HepG2 (cell line): ENCODE measurements at regions not wholly inside any gene's neighbourhood (a gene's known extent, or its start where the extent isn't known, plus 50 kb on each side); places are given as distances from the start of the nearest gene placed in this dataset.
A peak's percentile ranks its signal among the peaks of the same experiment; 100 is the strongest.

ENCODE experiments used
- AKAP8 ChIP-seq: sonication (generic); formaldehyde crosslinking; IDR thresholded peaks from 2 replicates; pipeline ENCODE4 v1.5.1; 2020; ENCODE audit warnings: mild to moderate bottlenecking, missing genetic modification reagents
- BRF2 ChIP-seq: sonication (generic); formaldehyde crosslinking; IDR thresholded peaks from 2 replicates; pipeline ENCODE4 v1.8.1; 2022; ENCODE audit warnings: mild to moderate bottlenecking, missing genetic modification reagents
- CC2D1A ChIP-seq: sonication (generic); formaldehyde crosslinking; IDR thresholded peaks from 2 replicates; pipeline ENCODE4 v1.8.1; 2023; ENCODE audit warnings: mild to moderate bottlenecking, missing genetic modification reagents
- DMTF1 ChIP-seq: sonication (generic); formaldehyde crosslinking; IDR thresholded peaks from 2 replicates; pipeline ENCODE4 v1.4.0; 2020; ENCODE audit warnings: mild to moderate bottlenecking, missing genetic modification reagents
- FOSL1 ChIP-seq: sonication (generic); formaldehyde crosslinking; IDR thresholded peaks from 2 replicates; pipeline ENCODE4 v1.9.0; 2021; ENCODE audit warnings: missing genetic modification reagents, borderline replicate concordance
- FOXA1 ChIP-seq, 2 experiments: fragments of 450-650 bp in 1 of 2; sonication (generic) in 1 of 2; formaldehyde crosslinking in 1 of 2; IDR thresholded peaks; 2 replicates each; pipeline versions ENCODE4 v1.4.0 to v1.6.1; 2016 to 2020; ENCODE audit warnings: missing genetic modification reagents in 1 of 2
- FOXP1 ChIP-seq, 2 experiments: fragments of 450-650 bp in 1 of 2; IDR thresholded peaks; 2 replicates each; pipeline ENCODE4 v1.6.1; 2017 to 2018; ENCODE audit warnings: antibody characterized with exemption in 1 of 2
- HOXA3 ChIP-seq: sonication (generic); formaldehyde crosslinking; IDR thresholded peaks from 2 replicates; pipeline ENCODE4 v1.5.0; 2020; ENCODE audit warnings: missing genetic modification reagents
- LRRFIP1 ChIP-seq: sonication (generic); formaldehyde crosslinking; conservative IDR thresholded peaks from 2 replicates; pipeline ENCODE4 v1.4.0; 2020; ENCODE audit warnings: missing genetic modification reagents
- MXD1 ChIP-seq: sonication (generic); formaldehyde crosslinking; IDR thresholded peaks from 2 replicates; pipeline ENCODE4 v1.4.0; 2020; ENCODE audit warnings: mild to moderate bottlenecking, missing genetic modification reagents
- PAXIP1 ChIP-seq: sonication (generic); formaldehyde crosslinking; conservative IDR thresholded peaks from 2 replicates; pipeline ENCODE4 v1.4.0; 2020; ENCODE audit warnings: mild to moderate bottlenecking, missing genetic modification reagents, moderate library complexity
- RARG ChIP-seq: sonication (generic); formaldehyde crosslinking; IDR thresholded peaks from 2 replicates; pipeline ENCODE4 v1.4.0; 2020; ENCODE audit warnings: low read depth, mild to moderate bottlenecking, missing genetic modification reagents
- SALL1 ChIP-seq: sonication (generic); formaldehyde crosslinking; IDR thresholded peaks from 2 replicates; pipeline ENCODE4 v1.8.0; 2022; ENCODE audit warnings: mild to moderate bottlenecking, missing genetic modification reagents
- SAP130 ChIP-seq: IDR thresholded peaks from 2 replicates; pipeline ENCODE4 v1.6.1; 2016; ENCODE audit warnings: low read depth
- TFE3 ChIP-seq: IDR thresholded peaks from 2 replicates; pipeline ENCODE4 v1.6.1; 2016
- ZBTB7B ChIP-seq: sonication (generic); formaldehyde crosslinking; IDR thresholded peaks from 2 replicates; pipeline ENCODE4 v1.4.0; 2020; ENCODE audit warnings: missing genetic modification reagents
- ZC3H4 ChIP-seq: sonication (generic); formaldehyde crosslinking; IDR thresholded peaks from 2 replicates; pipeline ENCODE4 v1.4.0; 2020; ENCODE audit warnings: missing genetic modification reagents, borderline replicate concordance
- ZNF841 ChIP-seq: sonication (generic); formaldehyde crosslinking; IDR thresholded peaks from 2 replicates; pipeline ENCODE4 v1.8.1; 2023; ENCODE audit warnings: missing genetic modification reagents, borderline replicate concordance
- ZSCAN9 ChIP-seq: IDR thresholded peaks from 2 replicates; pipeline ENCODE4 v1.6.1; 2016; ENCODE audit warnings: borderline replicate concordance

GRCh38 chr13:30850867-30851211 lies 55.2 kb upstream of the MEDAG start (continued):
- TF ChIP-seq SALL1 (CRISPR knock-in tag) (peak; percentile 23; the same call in 1 of the 2 replicates), LRRFIP1 (CRISPR knock-in tag) (no peak), TFE3 (CRISPR knock-in tag) (0 out of 2 replicates have a peak, but pooled peaks have one; percentile 12), PAXIP1 (CRISPR knock-in tag) (peak; percentile 67), FOSL1 (CRISPR knock-in tag) (no peak), CC2D1A (CRISPR knock-in tag) (no peak), SAP130 (CRISPR knock-in tag) (peak; percentile 36; the same call in 1 of the 2 replicates), AKAP8 (CRISPR knock-in tag) (no peak), ZNF841 (CRISPR knock-in tag) (no peak), ZC3H4 (CRISPR knock-in tag) (no peak), FOXA1 (IDR thresholded peaks at IDR 0.05) (no peak), FOXA1 (CRISPR knock-in tag; IDR thresholded peaks at IDR 0.05) (0 out of 2 replicates have a peak, but pooled peaks have one; percentile 22), MXD1 (CRISPR knock-in tag) (no peak), BRF2 (CRISPR knock-in tag) (no peak), ZSCAN9 (CRISPR knock-in tag) (0 out of 2 replicates have a peak, but pooled peaks have one; percentile 20), DMTF1 (CRISPR knock-in tag) (no peak), FOXP1 (IDR thresholded peaks at IDR 0.05) (no peak), FOXP1 (CRISPR knock-in tag; IDR thresholded peaks at IDR 0.05) (0 out of 2 replicates have a peak, but pooled peaks have one; percentile 26), HOXA3 (CRISPR knock-in tag) (no peak), ZBTB7B (CRISPR knock-in tag) (no peak), RARG (no peak)
